ENCODE measurements at regions not wholly inside any gene's neighbourhood (a gene's known extent, or its start where the extent isn't known, plus 50 kb on each side); places are given as distances from the start of the nearest gene placed in this dataset.

GRCh38 chr11:26186389-26186788, 145.5 kb upstream of the ANO3 start:
- no peak for TF ChIP-seq CTCF (IDR thresholded peaks at IDR 0.05)
- TF ChIP-seq POLR2AphosphoS5 (IDR thresholded peaks at IDR 0.05; ENCODE audit: insufficient read depth in 1 of 2, low read depth in 1 of 2): no peak

Measured in vagina (tissue), 2 donors.